Stimulated activated CD4-positive, alpha-beta T cell treated with anti-CD3 and anti-CD28 coated beads, TNF-alpha, amount 100 ng/mL, for 24 hours (primary cell): ENCODE measurements at regions not wholly inside any gene's neighbourhood (a gene's known extent, or its start where the extent isn't known, plus 50 kb on each side); places are given as distances from the start of the nearest gene placed in this dataset.
"Not testable (repeated sequence)": the region's sequence is repeated elsewhere in the genome, so short reads cannot be mapped to it uniquely, and the experiment has no call there.

ENCODE experiments used
- DNase-seq, 3 experiments: peaks; one replicate each; pipeline ENCODE4 v3.0.0-alpha.2; 2020; ENCODE audit warnings: low read depth in 3 of 3

- DNase-seq = no peak
These were observed 75.2 kb upstream of the TOP3B start for GRCh38 chr22:22057617-22058378.

GRCh38 chr22:22056809-22057594 is 74.4 kb upstream of the TOP3B start:
- not testable (repeated sequence) for DNase-seq

DNA sequence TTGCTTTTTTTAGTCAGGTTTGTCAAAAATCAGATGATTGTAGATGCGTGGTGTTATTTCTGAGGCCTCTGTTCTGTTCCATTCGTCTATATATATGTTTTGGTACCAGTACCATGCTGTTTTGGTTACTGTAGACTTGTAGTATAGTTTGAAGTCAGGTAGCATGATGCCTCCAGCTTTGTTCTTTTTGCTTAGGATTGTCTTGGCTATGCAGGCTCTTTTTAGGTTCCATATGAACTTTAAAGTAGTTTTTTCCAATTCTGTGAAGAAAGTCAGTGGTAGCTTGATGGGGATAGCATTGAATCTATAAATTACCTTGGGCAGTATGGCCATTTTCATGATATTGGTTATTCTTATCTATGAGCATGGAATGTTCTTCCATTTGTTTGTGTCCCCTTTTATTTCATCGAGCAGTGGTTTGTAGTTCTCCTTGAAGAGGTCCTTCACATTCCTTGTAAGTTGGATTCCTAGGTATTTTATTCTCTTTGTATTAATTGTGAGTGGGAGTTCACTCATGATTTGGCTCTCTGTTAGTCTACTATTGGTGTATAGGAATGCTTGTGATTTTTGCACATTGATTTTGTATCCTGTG is 70.1 kb upstream of the TOP3B start:
- DNase-seq = not testable (repeated sequence)

- DNase-seq = not testable (repeated sequence)
These were observed 68.4 kb upstream of the TOP3B start for GRCh38 chr22:22051032-22051431.

GRCh38 chr22:22050141-22050775 is 67.7 kb upstream of the TOP3B start:
- no peak for DNase-seq

DNA sequence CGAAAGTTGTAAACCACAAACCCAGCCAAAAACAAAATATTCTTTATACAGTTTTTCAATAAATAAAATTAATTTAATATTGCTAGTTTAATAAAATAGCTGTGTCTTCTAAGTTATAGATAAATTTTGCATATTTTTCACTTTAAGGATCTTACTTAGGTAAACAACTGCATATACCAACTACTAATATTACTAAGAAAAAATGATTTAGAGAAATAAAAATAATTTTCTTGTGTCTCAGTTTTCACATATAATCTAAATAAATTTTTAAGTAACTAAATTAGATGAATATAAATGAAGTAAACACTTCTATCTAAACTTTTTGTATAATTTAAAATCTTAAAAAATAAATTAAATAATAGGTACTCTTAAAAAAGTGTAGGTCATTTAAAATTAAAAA is 67.1 kb upstream of the TOP3B start:
- DNase-seq = no peak

DNA sequence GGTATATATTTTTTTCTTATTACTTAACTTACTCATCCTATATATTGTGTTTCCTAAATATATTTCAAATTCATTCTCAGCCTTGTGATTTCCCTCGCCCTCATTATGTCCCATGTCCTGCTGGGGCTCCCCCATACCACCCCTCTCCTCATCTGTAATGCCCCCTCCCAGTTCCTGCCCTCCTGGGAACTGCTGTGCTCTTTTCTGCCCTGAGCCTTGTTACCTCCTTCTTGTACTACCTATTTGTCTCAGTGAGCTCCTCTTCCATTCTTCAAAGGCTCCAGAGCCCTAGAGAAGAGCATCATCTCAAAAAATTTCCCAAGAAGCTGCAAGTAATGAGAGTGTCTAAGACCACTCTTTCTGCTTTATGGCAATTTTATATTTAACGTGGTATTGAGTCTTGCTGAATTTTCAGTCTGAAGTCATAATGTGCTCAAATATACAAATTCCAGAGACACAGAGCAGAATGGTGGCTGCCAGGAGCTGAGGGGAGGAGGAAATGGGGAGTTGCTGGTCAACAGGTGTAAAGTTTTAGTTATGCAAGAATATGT is 66.5 kb upstream of the TOP3B start:
- no peak for DNase-seq

DNA sequence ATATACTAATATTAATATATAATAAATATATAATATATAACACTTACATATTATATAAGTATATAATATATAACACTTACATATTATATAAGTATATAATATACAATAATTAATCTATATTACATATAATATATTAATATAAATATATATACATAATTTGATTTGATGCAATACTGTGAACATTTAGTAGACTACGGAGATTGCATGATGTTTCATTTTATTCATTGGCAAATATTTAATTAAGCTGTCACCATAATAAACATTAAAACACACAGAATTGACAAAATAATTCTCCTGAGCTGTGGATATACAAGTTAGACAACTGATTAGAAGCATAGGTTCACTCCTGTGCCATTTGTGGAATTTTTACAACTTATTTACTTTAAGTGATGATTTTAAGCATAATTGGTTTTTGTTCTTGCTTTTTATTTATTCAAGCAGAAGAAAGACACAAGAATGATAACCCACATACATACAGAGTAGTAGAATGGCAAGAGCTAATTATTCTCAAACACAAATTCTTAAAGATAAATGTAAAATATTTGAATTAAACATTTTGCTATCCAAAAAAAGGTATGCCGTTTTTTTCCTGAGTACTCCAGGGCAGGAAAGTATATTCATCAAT is 65.8 kb upstream of the TOP3B start:
- no peak for DNase-seq

- DNase-seq = no peak
These were observed 65.2 kb upstream of the TOP3B start for GRCh38 chr22:22047776-22048175.

DNA sequence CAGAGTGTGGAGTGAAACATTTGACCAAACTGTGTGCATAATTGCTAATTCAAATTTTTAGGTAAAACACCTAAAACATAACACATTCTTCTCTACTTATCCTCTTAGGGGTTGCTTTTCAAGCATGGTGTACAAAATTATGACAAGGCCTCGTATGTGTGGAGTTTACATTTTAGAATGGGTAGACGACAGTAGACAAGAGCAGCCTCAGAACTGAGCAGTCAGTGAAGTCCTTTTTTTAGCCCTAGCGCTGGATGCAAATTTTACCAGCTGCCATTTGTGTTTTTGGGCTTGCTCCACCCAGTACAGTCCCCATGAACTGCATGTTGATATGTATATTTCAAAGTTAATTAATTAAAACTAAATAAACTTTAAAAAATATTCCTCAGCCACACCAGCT is 64.7 kb upstream of the TOP3B start:
- no peak for DNase-seq

- no peak for DNase-seq
These were observed 63.8 kb upstream of the TOP3B start for GRCh38 chr22:22046370-22046769.

GRCh38 chr22:22045571-22046335 is 63.2 kb upstream of the TOP3B start:
- no peak for DNase-seq

GRCh38 chr22:22044153-22044552 is 61.6 kb upstream of the TOP3B start:
- no peak for DNase-seq

DNA sequence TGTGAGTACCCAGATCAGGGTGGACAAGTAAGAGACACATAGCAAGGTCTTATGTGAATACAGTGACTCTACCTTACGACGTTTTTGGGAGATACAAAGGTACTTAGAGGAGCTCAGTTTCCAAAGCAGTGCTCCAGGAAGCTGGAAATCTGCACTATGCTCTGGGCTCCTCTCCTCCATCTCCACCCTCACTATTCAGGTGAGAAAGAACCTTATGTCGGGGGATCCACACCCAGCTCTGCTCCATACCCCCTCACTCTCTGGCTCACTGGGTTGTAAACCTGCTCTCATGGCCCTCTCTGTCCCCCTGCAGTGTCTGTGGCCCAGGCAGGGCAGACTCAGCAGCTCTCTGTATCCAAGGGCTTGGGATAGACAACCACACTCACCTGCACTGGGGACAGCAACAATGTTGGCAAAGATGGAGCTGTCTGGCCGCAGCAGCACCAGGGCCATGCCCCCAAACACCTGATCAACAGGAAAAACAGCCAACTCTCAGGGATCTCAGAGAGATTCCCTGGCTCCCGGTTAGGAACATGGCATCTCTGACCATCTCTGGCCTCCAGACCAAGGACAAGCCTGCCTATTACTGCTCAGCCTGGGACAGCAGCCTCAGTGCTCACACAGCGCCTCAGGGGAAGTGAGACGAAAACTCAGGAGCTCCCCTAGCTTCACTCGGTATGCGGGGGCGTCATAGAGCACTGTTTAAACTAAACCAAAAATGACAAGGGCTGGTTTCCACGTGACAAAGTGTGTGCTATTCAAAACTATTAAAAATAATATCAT is 60.9 kb upstream of the TOP3B start:
- DNase-seq = no peak

DNA sequence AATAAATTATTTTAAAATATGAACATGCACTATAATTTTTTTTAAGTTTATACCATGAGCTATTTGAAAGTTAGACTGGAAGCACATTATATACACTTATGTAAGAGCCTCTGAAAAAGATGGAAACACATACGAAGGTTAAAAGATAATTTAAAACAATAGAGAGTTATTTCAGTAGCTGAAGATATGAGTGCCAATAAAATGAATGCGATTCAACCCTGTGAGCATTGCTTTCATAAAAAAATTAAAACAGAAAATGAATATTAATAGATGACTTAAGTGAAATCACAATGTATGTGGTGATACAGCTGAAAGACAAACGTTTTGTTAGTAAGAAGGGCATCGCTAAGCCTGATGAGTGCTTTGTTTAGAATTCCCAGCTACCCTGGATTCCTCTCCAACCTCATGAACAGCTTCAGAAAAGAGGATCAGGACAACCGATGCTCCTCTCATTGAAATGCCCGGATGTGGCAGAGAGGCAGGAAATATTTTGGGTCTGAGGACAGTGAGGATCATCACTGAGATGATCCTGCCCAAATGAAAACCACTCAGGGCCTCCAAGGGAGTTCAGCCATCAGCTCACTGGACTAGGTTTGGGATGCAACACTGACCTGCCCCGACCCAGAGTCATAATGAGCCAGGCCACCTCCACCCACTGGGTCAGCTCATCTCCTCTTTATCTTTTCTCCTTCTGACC is 60.2 kb upstream of the TOP3B start:
- DNase-seq = no peak

DNA sequence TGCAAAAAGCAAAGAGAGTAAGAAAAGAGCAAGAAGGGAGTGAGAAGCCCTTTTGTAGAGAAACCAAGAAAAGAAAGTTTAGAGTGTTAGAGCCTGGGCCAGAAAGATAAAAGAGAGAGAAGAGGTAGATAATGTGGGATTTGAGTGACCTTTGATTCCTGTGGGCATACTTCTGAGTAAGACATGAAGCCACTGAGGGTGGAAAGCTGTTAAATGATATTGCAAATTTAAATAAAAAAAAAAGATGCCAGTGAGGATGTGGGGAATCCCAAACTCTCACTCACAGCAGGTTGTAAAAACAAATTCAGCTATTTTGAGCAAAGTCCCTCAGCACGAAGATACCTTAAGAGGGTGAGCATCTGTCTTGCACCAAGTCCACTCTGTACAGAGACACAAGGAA is 59.4 kb upstream of the TOP3B start:
- no peak for DNase-seq

GRCh38 chr22:22040908-22041307 is 58.3 kb upstream of the TOP3B start:
- DNase-seq = no peak

GRCh38 chr22:22040472-22040871 is 57.9 kb upstream of the TOP3B start:
- no peak for DNase-seq

DNA sequence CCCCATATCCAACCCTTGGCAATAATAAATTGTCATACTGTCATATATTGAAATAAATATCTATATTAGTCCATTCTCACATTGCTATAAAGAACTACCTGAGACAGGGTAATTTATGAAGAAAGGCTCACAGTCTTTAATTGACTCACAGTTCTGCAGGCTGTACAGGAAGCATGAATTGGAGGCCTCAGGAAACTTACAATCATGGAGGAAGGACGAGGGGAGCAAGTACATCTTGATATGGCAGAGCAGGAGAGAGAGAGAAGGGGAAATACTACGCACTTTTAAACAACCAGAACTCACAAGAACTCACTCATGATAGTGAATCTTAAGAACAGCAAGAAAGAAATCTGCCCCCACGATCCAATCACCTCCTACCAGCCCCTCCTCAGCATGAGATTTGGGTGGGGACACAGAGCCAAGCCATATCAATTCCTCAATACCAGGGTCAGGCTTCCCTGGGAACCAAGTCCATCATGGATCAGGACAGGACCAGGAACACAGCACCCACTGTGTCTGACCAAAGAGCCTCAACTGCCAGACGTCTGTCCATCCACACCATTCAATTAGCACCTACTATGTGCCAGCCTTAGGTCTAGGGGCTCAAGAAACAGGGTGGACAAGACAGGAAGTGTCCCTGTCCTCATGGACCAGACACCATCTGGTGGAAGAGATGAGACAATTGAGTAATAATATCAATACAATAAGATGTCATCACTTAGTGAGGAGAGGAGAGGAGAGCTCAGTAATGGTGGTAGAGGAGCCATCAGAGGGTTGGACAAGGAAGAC is 56.9 kb upstream of the TOP3B start:
- no peak for DNase-seq
